H9 (cell line): ENCODE measurements at regions not wholly inside any gene's neighbourhood (a gene's known extent, or its start where the extent isn't known, plus 50 kb on each side); places are given as distances from the start of the nearest gene placed in this dataset.
"Not testable (repeated sequence)": the region's sequence is repeated elsewhere in the genome, so short reads cannot be mapped to it uniquely, and the experiment has no call there.

Source experiments
- DNase-seq: peaks from one replicate; pipeline ENCODE4 v3.0.0-alpha.2; 2017
- H2AFZ ChIP-seq: one replicate; pipeline ENCODE4 v1.6.1; 2013; ENCODE audit warnings: mild to moderate bottlenecking, low read length, control low read depth, moderate library complexity
- H2AK5ac ChIP-seq: 2 replicates; pipeline ENCODE4 v1.6.1; 2013; ENCODE audit warnings: low read length, control low read depth, mixed read lengths; ENCODE audit not compliant: insufficient read length
- H2BK120ac ChIP-seq: one replicate; pipeline ENCODE4 v1.6.1; 2013; ENCODE audit warnings: low read depth, mild to moderate bottlenecking, low read length, control low read depth, inconsistent platforms; ENCODE audit not compliant: poor library complexity, severe bottlenecking
- H2BK12ac ChIP-seq: 2 replicates; pipeline ENCODE4 v1.6.1; 2013; ENCODE audit warnings: low read length, control low read depth, mixed read lengths, low read depth; ENCODE audit not compliant: insufficient read length
- H2BK15ac ChIP-seq: 2 replicates; pipeline ENCODE4 v1.6.1; 2013; ENCODE audit warnings: low read depth, low read length, control low read depth
- H2BK20ac ChIP-seq: one replicate; pipeline ENCODE4 v1.6.1; 2013; ENCODE audit warnings: low read depth, mild to moderate bottlenecking, low read length, control low read depth, inconsistent platforms; ENCODE audit not compliant: poor library complexity, severe bottlenecking
- H2BK5ac ChIP-seq: 2 replicates; pipeline ENCODE4 v1.6.1; 2013; ENCODE audit warnings: low read length, control low read depth, mixed read lengths; ENCODE audit not compliant: insufficient read length
- H3K14ac ChIP-seq: 2 replicates; pipeline ENCODE4 v1.6.1; 2013; ENCODE audit warnings: low read length, control low read depth; ENCODE audit not compliant: insufficient read depth
- H3K18ac ChIP-seq: 2 replicates; pipeline ENCODE4 v1.6.1; 2013; ENCODE audit warnings: low read depth, mild to moderate bottlenecking, mixed read lengths, low read length, control low read depth; ENCODE audit not compliant: insufficient read length
- H3K23ac ChIP-seq: 2 replicates; pipeline ENCODE4 v1.6.1; 2013; ENCODE audit warnings: low read length, control low read depth, mixed read lengths, low read depth; ENCODE audit not compliant: insufficient read length
- H3K23me2 ChIP-seq: 2 replicates; pipeline ENCODE4 v1.6.1; 2013; ENCODE audit warnings: low read depth, mild to moderate bottlenecking, mixed read lengths, low read length, control low read depth; ENCODE audit not compliant: insufficient read length, poor library complexity, severe bottlenecking
- H3K27ac ChIP-seq: 2 replicates; pipeline ENCODE4 v1.5.1; 2013; ENCODE audit warnings: low read length, control low read depth, mixed read lengths, low read depth; ENCODE audit not compliant: insufficient read length
- H3K27me3 ChIP-seq: 2 replicates; pipeline ENCODE4 v1.6.1; 2013; ENCODE audit warnings: low read length, control low read depth, inconsistent platforms; ENCODE audit not compliant: insufficient read depth
- H3K4ac ChIP-seq: 2 replicates; pipeline ENCODE4 v1.6.1; 2013; ENCODE audit warnings: low read depth, mild to moderate bottlenecking, control low read depth, inconsistent platforms, low read length, moderate library complexity
- H3K4me1 ChIP-seq: 2 replicates; pipeline ENCODE4 v1.6.1; 2013; ENCODE audit warnings: low read length, control low read depth, inconsistent platforms; ENCODE audit not compliant: insufficient read depth
- H3K4me2 ChIP-seq: 2 replicates; pipeline ENCODE4 v1.6.1; 2013; ENCODE audit warnings: low read length, control low read depth, mixed read lengths; ENCODE audit not compliant: insufficient read length, insufficient read depth
- H3K56ac ChIP-seq: 2 replicates; pipeline ENCODE4 v1.6.1; 2013; ENCODE audit warnings: low read depth, mild to moderate bottlenecking, mixed read lengths, low read length, control low read depth; ENCODE audit not compliant: insufficient read length
- H3K79me1 ChIP-seq: 2 replicates; pipeline ENCODE4 v1.6.1; 2013; ENCODE audit warnings: low read depth, mild to moderate bottlenecking, moderate library complexity, low read length, control low read depth, inconsistent platforms; ENCODE audit not compliant: insufficient read depth, poor library complexity, severe bottlenecking
- H3K79me2 ChIP-seq: 2 replicates; pipeline ENCODE4 v1.6.1; 2013; ENCODE audit warnings: low read length, control low read depth, inconsistent platforms; ENCODE audit not compliant: insufficient read depth
- H3K9ac ChIP-seq: 2 replicates; pipeline ENCODE4 v1.6.1; 2013; ENCODE audit warnings: low read length, control low read depth, mixed read lengths; ENCODE audit not compliant: insufficient read length; ENCODE audit errors: extremely low read depth
- H3K9me3 ChIP-seq: one replicate; pipeline ENCODE4 v1.6.1; 2013; ENCODE audit warnings: low read depth, low read length, inconsistent platforms; ENCODE audit not compliant: control insufficient read depth
- H3T11ph ChIP-seq: one replicate; pipeline ENCODE4 v1.6.1; 2013; ENCODE audit warnings: mild to moderate bottlenecking, low read length, control low read depth, inconsistent platforms
- H4K20me1 ChIP-seq: one replicate; pipeline ENCODE4 v1.6.1; 2013; ENCODE audit not compliant: control insufficient read depth, insufficient read length, insufficient read depth
- H4K5ac ChIP-seq: 2 replicates; pipeline ENCODE4 v1.6.1; 2013; ENCODE audit warnings: low read depth, mild to moderate bottlenecking, mixed read lengths, low read length, control low read depth; ENCODE audit not compliant: insufficient read length
- H4K8ac ChIP-seq: replicated peaks from 2 replicates; pipeline ENCODE4 v1.6.1; 2013; ENCODE audit warnings: low read length, control low read depth, mixed read lengths, low read depth; ENCODE audit not compliant: insufficient read length
- H4K91ac ChIP-seq: 2 replicates; pipeline ENCODE4 v1.6.1; 2013; ENCODE audit warnings: low read depth, mild to moderate bottlenecking, moderate library complexity, mixed read lengths, low read length, control low read depth; ENCODE audit not compliant: insufficient read length
- H3K27ac Mint-ChIP-seq, 3 experiments: 2 replicates in 2 of 3; 3 replicates in 1 of 3; pipeline ENCODE4 v1.8.0; 2020 to 2021; ENCODE audit warnings: mixed read lengths in 3 of 3, mild to moderate bottlenecking in 1 of 3, moderate library complexity in 1 of 3
- H3K27me3 Mint-ChIP-seq: 2 replicates; pipeline ENCODE4 v1.8.0; 2021; ENCODE audit warnings: low read depth, mild to moderate bottlenecking, moderate library complexity, mixed read lengths
- H3K36me3 Mint-ChIP-seq, 3 experiments: 2 replicates in 2 of 3; 3 replicates in 1 of 3; pipeline ENCODE4 v1.8.0; 2020 to 2021; ENCODE audit warnings: low read depth in 3 of 3, mixed read lengths in 3 of 3; ENCODE audit not compliant: insufficient read depth in 1 of 3
- H3K4me1 Mint-ChIP-seq, 2 experiments: 2 replicates each; pipeline ENCODE4 v1.8.0; 2020; ENCODE audit warnings: mixed read lengths in 2 of 2
- H3K4me3 Mint-ChIP-seq, 2 experiments: 2 replicates in 1 of 2; 3 replicates in 1 of 2; pipeline ENCODE4 v1.8.0; 2020 to 2021; ENCODE audit warnings: mild to moderate bottlenecking in 2 of 2, mixed read lengths in 2 of 2, moderate library complexity in 1 of 2
- H3K9me3 Mint-ChIP-seq, 2 experiments: 2 replicates in 1 of 2; 3 replicates in 1 of 2; pipeline ENCODE4 v1.8.0; 2020; ENCODE audit warnings: mild to moderate bottlenecking in 2 of 2, mixed read lengths in 2 of 2, moderate library complexity in 1 of 2
- CTCF ChIP-seq: fragments of 200-600 bp; sonication (generic); conservative IDR thresholded peaks from 3 replicates; pipeline ENCODE4 v1.8.0; 2021; ENCODE audit warnings: antibody characterized with exemption, mild to moderate bottlenecking
- WGBS: extraction: QIAGEN DNeasy Blood & Tissue Kit; methylation state at CpG from one replicate; pipeline ENCODE4 v1.1.7; 2013; ENCODE audit warnings: missing lambda C conversion rate, low lambda C conversion rate, mixed read lengths; ENCODE audit not compliant: insufficient read length; ENCODE audit errors: extremely low coverage; 5-methylcytosine and 5-hydroxymethylcytosine counted together

DNA sequence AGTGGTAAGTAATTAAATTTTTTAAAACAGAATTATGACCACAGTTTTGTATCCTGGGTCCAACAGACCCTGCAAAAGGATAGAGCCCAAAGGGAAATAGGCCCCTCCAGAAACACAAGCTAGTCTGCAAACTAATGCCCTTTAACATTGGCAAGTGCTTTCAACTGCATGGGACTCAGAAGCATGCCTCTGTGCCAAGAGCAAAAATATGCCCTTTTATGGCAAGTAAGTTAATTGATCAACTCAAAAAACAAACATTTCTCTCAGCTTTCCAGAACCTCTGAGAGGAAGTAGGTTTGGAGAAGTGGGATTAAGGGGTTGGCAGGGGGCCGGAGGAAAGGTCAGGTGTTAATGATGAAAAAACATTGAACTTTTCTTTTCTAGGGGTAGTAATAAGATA lies 186.6 kb upstream of the PRSS1 start:
- no peaks in the 10 kb centered on the region for H3K23me2 ChIP-seq

GRCh38 chr7:142561396-142561795 lies 187.9 kb upstream of the PRSS1 start:
- H3K79me1 ChIP-seq, H4K20me1 ChIP-seq, H2BK120ac ChIP-seq, H2BK12ac ChIP-seq, H4K8ac ChIP-seq, H2AK5ac ChIP-seq, H3K27ac ChIP-seq, H3K27ac Mint-ChIP-seq, H4K91ac ChIP-seq, H3K23ac ChIP-seq, H3K9me3 ChIP-seq, H3K23me2 ChIP-seq, DNase-seq, H4K5ac ChIP-seq, H3K4me1 Mint-ChIP-seq, H3K9ac ChIP-seq, H3K9me3 Mint-ChIP-seq, H3K79me2 ChIP-seq, H3K36me3 Mint-ChIP-seq, H3K27me3 Mint-ChIP-seq, H3K27me3 ChIP-seq, H3K4me2 ChIP-seq, H2BK20ac ChIP-seq, H3K4ac ChIP-seq, H3K4me1 ChIP-seq, H2BK15ac ChIP-seq, H3K56ac ChIP-seq, H2AFZ ChIP-seq, H2BK5ac ChIP-seq, H3T11ph ChIP-seq, H3K4me3 Mint-ChIP-seq, H3K14ac ChIP-seq, H3K18ac ChIP-seq: not testable (repeated sequence)
- WGBS, result no CpG with 5 or more reads among the region's 3 CpGs

More for the DNA sequence above, 186.6 kb upstream of the PRSS1 start:
- no peak for TF ChIP-seq CTCF
- no CpG with 5 or more reads among the region's 1 CpG for WGBS
- Histone ChIP-seq H2BK120ac (no peak overlapping the region), H4K91ac (no peak overlapping the region), H3K27me3 (no peaks in the 10 kb centered on the region), H2BK15ac (no peak overlapping the region), H4K20me1 (no peaks in the 10 kb centered on the region), H3K4me2 (no peak overlapping the region), H3K27ac (no peak overlapping the region), H2BK12ac (no peak overlapping the region), H2AK5ac (no peak overlapping the region), H3K23ac (no peak overlapping the region), H3K56ac (no peak overlapping the region), H3K4ac (no peak overlapping the region), H3K79me2 (no peaks in the 10 kb centered on the region), H2AFZ (no peak overlapping the region), H4K5ac (no peak overlapping the region), H3T11ph (no peak overlapping the region), H3K14ac (no peak overlapping the region), H3K4me1 (no peaks in the 10 kb centered on the region), H2BK5ac (no peak overlapping the region), H3K9me3 (no peaks in the 10 kb centered on the region), H3K18ac (no peak overlapping the region), H3K79me1 (no peaks in the 10 kb centered on the region), H2BK20ac (no peak overlapping the region), H4K8ac (no peak overlapping the region), H3K9ac (no peak overlapping the region)
- Mint-ChIP-seq H3K27me3 (peaks cover 1% of the 10 kb centered on the region; the same call in 1 of the 2 replicates), H3K9me3 (no peaks in the 10 kb centered on the region), H3K4me1 (peaks cover under 1 to 3% of the 10 kb centered on the region in 2 experiments; a peak in 1 of 4 replicates), H3K4me3 (no peak overlapping the region), H3K27ac (no peak overlapping the region), H3K36me3 (no peaks in the 10 kb centered on the region)
- no peak for DNase-seq
